Trophoblast cell (in vitro differentiated cells and primary cell): ENCODE measurements at regions not wholly inside any gene's neighbourhood (a gene's known extent, or its start where the extent isn't known, plus 50 kb on each side); places are given as distances from the start of the nearest gene placed in this dataset.
"Not testable (repeated sequence)": the region's sequence is repeated elsewhere in the genome, so short reads cannot be mapped to it uniquely, and the experiment has no call there.

Experiments used
- DNase-seq, 2 donors: peaks; one replicate each; pipeline ENCODE4 v3.0.0-alpha.2; 2016
- H2AFZ ChIP-seq: 2 replicates; pipeline ENCODE4 v1.6.1; 2013; ENCODE audit warnings: low read length, moderate library complexity, mild to moderate bottlenecking; ENCODE audit not compliant: insufficient read depth, poor library complexity
- H2AK5ac ChIP-seq: 2 replicates; pipeline ENCODE4 v1.6.1; 2013; ENCODE audit warnings: mild to moderate bottlenecking, low read length
- H2BK120ac ChIP-seq: 2 replicates; pipeline ENCODE4 v1.6.1; 2013; ENCODE audit warnings: low read length, mild to moderate bottlenecking, moderate library complexity; ENCODE audit not compliant: insufficient read depth, poor library complexity
- H2BK12ac ChIP-seq: 2 replicates; pipeline ENCODE4 v1.6.1; 2013; ENCODE audit warnings: mild to moderate bottlenecking, low read length, moderate library complexity
- H2BK5ac ChIP-seq: 2 replicates; pipeline ENCODE4 v1.6.1; 2013; ENCODE audit warnings: low read length, low read depth, moderate library complexity, mild to moderate bottlenecking; ENCODE audit not compliant: poor library complexity
- H3K14ac ChIP-seq: 2 replicates; pipeline ENCODE4 v1.6.1; 2013; ENCODE audit warnings: mild to moderate bottlenecking, low read length
- H3K18ac ChIP-seq: 2 replicates; pipeline ENCODE4 v1.6.1; 2013; ENCODE audit warnings: mild to moderate bottlenecking, low read length
- H3K23ac ChIP-seq: 2 replicates; pipeline ENCODE4 v1.6.1; 2013; ENCODE audit warnings: low read length
- H3K27ac ChIP-seq: 2 replicates; pipeline ENCODE4 v1.5.1; 2013; ENCODE audit warnings: low read depth, mild to moderate bottlenecking, inconsistent platforms, low read length, moderate library complexity
- H3K27me3 ChIP-seq: 2 replicates; pipeline ENCODE4 v1.6.1; 2013; ENCODE audit warnings: inconsistent platforms, mild to moderate bottlenecking, low read length, moderate library complexity; ENCODE audit not compliant: insufficient read depth
- H3K36me3 ChIP-seq, 2 experiments: 1 replicate in 1 of 2; 2 replicates in 1 of 2; pipeline ENCODE4 v1.6.1; 2013; ENCODE audit warnings: low read length in 2 of 2, mild to moderate bottlenecking in 2 of 2, moderate library complexity in 1 of 2; ENCODE audit not compliant: insufficient read depth in 2 of 2, control insufficient read depth in 1 of 2
- H3K4ac ChIP-seq: 2 replicates; pipeline ENCODE4 v1.6.1; 2013; ENCODE audit warnings: low read depth, mild to moderate bottlenecking, low read length, moderate library complexity
- H3K4me1 ChIP-seq, 2 experiments: 1 replicate in 1 of 2; 2 replicates in 1 of 2; pipeline ENCODE4 v1.6.1; 2013; ENCODE audit warnings: low read length in 2 of 2, mild to moderate bottlenecking in 2 of 2, moderate library complexity in 1 of 2; ENCODE audit not compliant: insufficient read depth in 2 of 2, control insufficient read depth in 1 of 2
- H3K4me2 ChIP-seq: 2 replicates; pipeline ENCODE4 v1.6.1; 2013; ENCODE audit warnings: inconsistent platforms, mild to moderate bottlenecking, low read length, moderate library complexity
- H3K4me3 ChIP-seq: 2 replicates; pipeline ENCODE4 v1.5.1; 2013; ENCODE audit warnings: mild to moderate bottlenecking, low read depth, low read length, inconsistent platforms
- H3K79me1 ChIP-seq: one replicate; pipeline ENCODE4 v1.6.1; 2013; ENCODE audit warnings: low read length
- H3K79me2 ChIP-seq: 2 replicates; pipeline ENCODE4 v1.6.1; 2013; ENCODE audit warnings: low read length, mild to moderate bottlenecking; ENCODE audit not compliant: control insufficient read depth, insufficient read depth, poor library complexity
- H3K9ac ChIP-seq: 2 replicates; pipeline ENCODE4 v1.6.1; 2013; ENCODE audit warnings: mild to moderate bottlenecking, low read length
- H3K9me3 ChIP-seq: 2 replicates; pipeline ENCODE4 v1.6.1; 2013; ENCODE audit warnings: low read depth, mild to moderate bottlenecking, control low read depth, inconsistent platforms, low read length; ENCODE audit not compliant: insufficient read depth
- H4K12ac ChIP-seq: 2 replicates; pipeline ENCODE4 v1.6.1; 2013; ENCODE audit warnings: low read depth, mild to moderate bottlenecking, low read length, moderate library complexity
- H4K8ac ChIP-seq: 2 replicates; pipeline ENCODE4 v1.6.1; 2013; ENCODE audit warnings: low read depth, mild to moderate bottlenecking, low read length, moderate library complexity
- H4K91ac ChIP-seq: one replicate; pipeline ENCODE4 v1.6.1; 2013; ENCODE audit warnings: low read depth, mild to moderate bottlenecking, low read length, moderate library complexity
- WGBS: extraction: QIAGEN DNeasy Blood & Tissue Kit; methylation state at CpG from one replicate; pipeline ENCODE4 v1.1.7; 2013; ENCODE audit warnings: missing lambda C conversion rate; ENCODE audit not compliant: insufficient read length, insufficient coverage; ENCODE audit errors: extremely low coverage; 5-methylcytosine and 5-hydroxymethylcytosine counted together

DNA sequence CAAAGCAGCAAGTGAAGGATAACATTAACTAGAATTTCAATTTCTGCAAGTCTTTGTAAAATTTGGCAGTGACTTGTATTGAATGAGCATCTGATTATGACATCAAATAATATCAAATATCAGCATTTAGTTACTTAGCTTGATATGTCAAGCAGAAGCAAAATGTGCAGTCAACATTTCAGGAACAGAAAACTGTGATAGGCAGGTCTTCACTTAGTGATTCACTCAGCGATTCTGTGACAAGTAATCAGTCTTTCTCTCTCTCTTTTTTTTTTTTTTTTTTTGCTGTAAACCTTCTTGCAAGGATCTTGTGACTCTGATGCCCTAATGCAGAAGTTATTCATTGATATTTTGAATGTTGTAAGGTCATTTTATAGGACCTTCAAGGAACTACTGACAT is 307.1 kb downstream of the MTERF1 start:
- Histone ChIP-seq H3K4me1 (no peaks in the 10 kb centered on the region), H3K9ac (no peak overlapping the region), H3K9me3 (no peaks in the 10 kb centered on the region), H2BK120ac (no peak overlapping the region), H2BK12ac (no peak overlapping the region), H2BK5ac (no peak overlapping the region), H3K4ac (no peak overlapping the region), H2AFZ (no peak overlapping the region), H3K27me3 (no peaks in the 10 kb centered on the region), H2AK5ac (no peak overlapping the region), H3K18ac (no peak overlapping the region), H3K4me3 (no peak overlapping the region), H3K4me2 (no peak overlapping the region), H3K79me1 (peaks cover 2% of the 10 kb centered on the region), H3K27ac (no peak overlapping the region), H4K8ac (no peak overlapping the region), H3K14ac (no peak overlapping the region), H4K91ac (no peak overlapping the region), H4K12ac (no peak overlapping the region), H3K23ac (no peak overlapping the region), H3K79me2 (no peaks in the 10 kb centered on the region), H3K36me3 (peaks cover 0 to 2% of the 10 kb centered on the region in 2 experiments)
- DNase-seq = no peak
- WGBS = no CpG with 5 or more reads among the region's 1 CpG

DNA sequence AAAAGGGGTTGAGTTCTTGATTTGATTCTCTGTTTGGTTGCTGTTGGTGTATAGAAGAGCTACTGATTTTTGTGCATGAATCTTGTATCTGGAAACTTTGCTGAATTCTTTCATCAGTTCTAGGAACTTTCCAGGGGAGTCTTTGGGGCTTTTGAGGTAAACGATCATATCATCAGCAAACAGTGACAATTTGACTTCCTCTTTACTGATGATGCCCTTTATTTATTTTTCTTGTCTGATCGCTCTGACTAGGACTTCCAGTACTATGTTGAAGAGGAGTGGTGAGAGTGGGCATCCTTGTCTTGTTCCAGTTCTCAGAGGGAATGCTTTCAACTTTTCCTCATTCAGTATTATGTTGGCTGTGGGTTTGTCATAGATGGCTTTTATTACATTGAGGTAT is 304.0 kb downstream of the MTERF1 start:
- not testable (repeated sequence) for H2BK5ac ChIP-seq, H3K4me1 ChIP-seq, H3K4me3 ChIP-seq, H3K4ac ChIP-seq, H4K8ac ChIP-seq, H3K4me2 ChIP-seq, DNase-seq, H3K14ac ChIP-seq, H4K12ac ChIP-seq, H3K27ac ChIP-seq, H3K9ac ChIP-seq, H3K18ac ChIP-seq, H3K79me2 ChIP-seq, H3K9me3 ChIP-seq, H3K36me3 ChIP-seq, H3K27me3 ChIP-seq, H3K79me1 ChIP-seq, H2AFZ ChIP-seq, H3K23ac ChIP-seq, H4K91ac ChIP-seq, H2BK120ac ChIP-seq, H2AK5ac ChIP-seq, H2BK12ac ChIP-seq
- WGBS = no CpG with 5 or more reads among the region's 2 CpGs

DNA sequence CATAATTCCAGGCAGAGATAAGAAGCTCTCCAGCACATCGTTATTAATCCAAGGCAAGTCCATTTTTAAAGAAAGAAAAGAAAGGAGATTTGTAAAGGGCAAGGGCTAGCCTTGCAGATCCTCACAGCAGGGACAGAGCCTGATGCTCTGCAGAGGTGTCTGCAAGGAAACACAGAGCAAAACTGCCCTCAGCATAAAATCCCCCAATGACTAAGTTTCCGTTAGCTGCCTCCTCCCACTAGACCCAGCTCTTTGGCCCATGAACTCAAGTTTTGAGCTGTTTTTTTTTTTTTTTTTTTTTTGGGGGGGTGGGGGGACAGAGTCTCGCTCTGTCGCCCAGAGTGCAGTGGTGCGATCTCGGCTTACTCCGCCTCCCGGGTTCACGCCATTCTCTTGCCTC is 300.7 kb downstream of the MTERF1 start:
- H3K14ac ChIP-seq = no peak overlapping the region
- no peak overlapping the region for H3K4ac ChIP-seq
- no peak for DNase-seq
- H4K8ac ChIP-seq = no peak overlapping the region
- H3K4me1 ChIP-seq = no peaks in the 10 kb centered on the region
- H2BK12ac ChIP-seq = no peak overlapping the region
- H3K36me3 ChIP-seq = no peaks in the 10 kb centered on the region
- H4K91ac ChIP-seq = no peak overlapping the region
- H2AFZ ChIP-seq = no peak overlapping the region
- H4K12ac ChIP-seq = no peak overlapping the region
- H3K4me3 ChIP-seq = no peak overlapping the region
- no peak overlapping the region for H3K23ac ChIP-seq
- no peaks in the 10 kb centered on the region for H3K9me3 ChIP-seq
- H2BK5ac ChIP-seq = no peak overlapping the region
- H2AK5ac ChIP-seq = no peak overlapping the region
- H2BK120ac ChIP-seq = no peak overlapping the region
- H3K27ac ChIP-seq = no peak overlapping the region
- no peak overlapping the region for H3K9ac ChIP-seq
- H3K18ac ChIP-seq = no peak overlapping the region
- no peaks in the 10 kb centered on the region for H3K27me3 ChIP-seq
- no CpG with 5 or more reads among the region's 9 CpGs for WGBS
- no peaks in the 10 kb centered on the region for H3K79me2 ChIP-seq
- no peak overlapping the region for H3K4me2 ChIP-seq
- H3K79me1 ChIP-seq = no peaks in the 10 kb centered on the region

DNA sequence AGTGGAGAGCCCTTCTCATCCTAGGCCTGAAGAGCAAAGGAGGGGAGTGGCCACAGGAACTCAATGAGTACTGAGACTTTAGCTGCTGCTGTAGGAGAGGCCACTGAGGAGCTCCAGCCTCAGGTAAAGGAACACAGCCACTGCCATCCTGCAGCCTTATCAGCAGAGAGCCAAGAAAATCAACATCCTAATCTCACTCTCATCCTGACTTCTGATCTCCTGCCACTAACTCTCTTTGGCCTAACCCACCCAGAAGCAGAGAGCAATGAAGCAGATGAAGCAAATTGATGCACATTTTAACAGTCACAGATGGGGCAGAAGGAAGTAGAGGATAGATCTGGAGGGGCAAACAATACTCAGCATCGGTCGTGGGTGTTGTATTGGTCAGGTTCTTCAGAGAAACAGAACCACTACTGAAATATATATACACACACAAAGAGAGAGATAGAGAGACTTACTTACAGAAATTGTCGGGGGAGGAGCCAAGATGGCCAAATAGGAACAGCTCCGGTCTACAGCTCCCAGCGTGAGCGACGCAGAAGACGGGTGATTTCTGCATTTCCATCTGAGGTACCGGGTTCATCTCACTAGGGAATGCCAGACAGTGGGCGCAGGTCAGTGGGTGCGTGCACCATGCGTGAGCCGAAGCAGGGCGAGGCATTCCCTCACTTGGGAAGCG is 297.6 kb downstream of the MTERF1 start:
- Histone ChIP-seq H3K36me3 (no peaks in the 10 kb centered on the region), H4K8ac (no peak overlapping the region), H3K4me3 (no peak overlapping the region), H2AK5ac (no peak overlapping the region), H4K12ac (no peak overlapping the region), H3K18ac (no peak overlapping the region), H3K79me2 (no peaks in the 10 kb centered on the region), H3K14ac (no peak overlapping the region), H3K9me3 (no peaks in the 10 kb centered on the region), H3K27ac (no peak overlapping the region), H3K4me2 (no peak overlapping the region), H2BK12ac (no peak overlapping the region), H3K79me1 (no peaks in the 10 kb centered on the region), H2BK5ac (no peak overlapping the region), H2BK120ac (no peak overlapping the region), H3K4me1 (no peaks in the 10 kb centered on the region), H2AFZ (no peak overlapping the region), H4K91ac (no peak overlapping the region), H3K23ac (no peak overlapping the region), H3K9ac (no peak overlapping the region), H3K27me3 (no peaks in the 10 kb centered on the region), H3K4ac (no peak overlapping the region)
- no CpG with 5 or more reads among the region's 15 CpGs for WGBS
- DNase-seq = no peak
